Caco-2 (cell line): ENCODE measurements at regions not wholly inside any gene's neighbourhood (a gene's known extent, or its start where the extent isn't known, plus 50 kb on each side); places are given as distances from the start of the nearest gene placed in this dataset.
A peak's percentile ranks its signal among the peaks of the same experiment; 100 is the strongest.

ENCODE experiments used
- BruUV-seq: library from RNA; stranded (reverse); fragments of 400-500 nt; replicated peaks from 2 replicates; lab custom pipeline; 2021; lab: Mats Ljungman, UMichigan
- CTCF ChIA-PET: fragments of 300-600 bp; sonication (Branson Sonifier 250); formaldehyde crosslinking; loops from one replicate; lab custom pipeline; 2022; ENCODE audit warnings: antibody characterized with exemption; lab: Charles Lee
- POLR2A ChIA-PET: fragments of 300-600 bp; sonication (Branson Sonifier 250); formaldehyde crosslinking; loops from one replicate; lab custom pipeline; 2022; ENCODE audit warnings: antibody characterized with exemption; lab: Charles Lee
- DNase-seq, 2 experiments: peaks; one replicate each; pipeline versions ENCODE4 v3.0.0 to v3.0.0-alpha.2; 2020 to 2022
- H3K27me3 ChIP-seq: replicated peaks from 2 replicates; pipeline ENCODE4 v1.6.0; 2011; ENCODE audit warnings: low read length; ENCODE audit not compliant: control insufficient read depth, insufficient read depth
- H3K36me3 ChIP-seq: 2 replicates; pipeline ENCODE4 v1.5.1; 2011; ENCODE audit warnings: low read length; ENCODE audit not compliant: control insufficient read depth, insufficient read depth
- H3K4me1 ChIP-seq: fragments of 250-450 bp; sonication (Bioruptor Pico); 2 replicates; pipeline ENCODE4 v1.5.1; 2020; ENCODE audit warnings: mild to moderate bottlenecking
- H3K4me3 ChIP-seq: 2 replicates; pipeline ENCODE4 v1.5.1; 2011; ENCODE audit warnings: low read depth, mild to moderate bottlenecking, control low read depth, low read length
- H3K9me3 ChIP-seq: fragments of 250-450 bp; sonication (Bioruptor Pico); 2 replicates; pipeline ENCODE4 v1.5.1; 2020; ENCODE audit warnings: mild to moderate bottlenecking, moderate library complexity
- H3K27ac Mint-ChIP-seq: one replicate; pipeline ENCODE4 v1.8.0; 2022; ENCODE audit warnings: mixed read lengths; ENCODE audit not compliant: unreplicated experiment
- H3K27me3 Mint-ChIP-seq: one replicate; pipeline ENCODE4 v1.8.0; 2022; ENCODE audit warnings: mixed read lengths; ENCODE audit not compliant: insufficient read depth, unreplicated experiment
- H3K36me3 Mint-ChIP-seq: one replicate; pipeline ENCODE4 v1.8.0; 2022; ENCODE audit warnings: mild to moderate bottlenecking, mixed read lengths; ENCODE audit not compliant: insufficient read depth, unreplicated experiment
- H3K4me1 Mint-ChIP-seq: one replicate; pipeline ENCODE4 v1.8.0; 2022; ENCODE audit warnings: low read depth, mixed read lengths; ENCODE audit not compliant: unreplicated experiment
- H3K4me3 Mint-ChIP-seq: one replicate; pipeline ENCODE4 v1.8.0; 2022; ENCODE audit warnings: mild to moderate bottlenecking, moderate library complexity, mixed read lengths; ENCODE audit not compliant: unreplicated experiment
- H3K9me3 Mint-ChIP-seq: one replicate; pipeline ENCODE4 v1.8.0; 2022; ENCODE audit warnings: mixed read lengths; ENCODE audit not compliant: unreplicated experiment
- intact Hi-C: fragments of 100-400 bp; cut with micrococcal nuclease; formaldehyde crosslinking; loops from one replicate; pipeline ENCODE4 v1.10.0; 2022; ENCODE audit not compliant: unreplicated experiment
- TF ChIP-seq, protein P1 (sequence below), 2 experiments: fragments of 200-600 bp in 1 of 2; IDR thresholded peaks; 1 replicate in 1 of 2; 2 replicates in 1 of 2; pipeline versions ENCODE4 v1.5.1 to v1.8.0; 2011 to 2022; ENCODE audit warnings: antibody characterized with exemption in 1 of 2, control low read depth in 1 of 2, inconsistent platforms in 1 of 2, low read depth in 1 of 2, low read length in 1 of 2, mild to moderate bottlenecking in 1 of 2, moderate library complexity in 1 of 2; ENCODE audit not compliant: insufficient read depth in 1 of 2, severe bottlenecking in 1 of 2, unreplicated experiment in 1 of 2

DNA sequence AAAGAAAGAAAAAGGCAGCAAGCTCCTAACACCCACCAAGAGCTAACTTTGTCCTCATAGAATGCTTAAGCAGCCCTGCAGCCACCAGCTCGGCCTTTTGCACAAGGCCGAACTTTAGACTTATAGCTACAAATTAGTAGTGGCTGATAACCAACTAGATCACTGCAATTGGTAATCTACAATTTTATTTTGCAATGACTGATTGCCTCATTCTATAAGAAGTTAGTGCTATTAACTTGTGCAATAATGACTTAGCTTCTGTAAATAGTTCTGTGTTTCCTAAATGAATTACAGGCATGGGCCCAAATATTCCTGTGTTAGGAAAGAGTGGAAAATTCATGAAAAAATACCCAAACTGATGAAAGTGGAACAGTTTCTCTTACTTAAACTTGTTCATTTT, 284.8 kb upstream of the CFAP20DC start:
- Mint-ChIP-seq H3K27ac (no peak overlapping the region), H3K4me3 (no peak overlapping the region), H3K9me3 (peaks cover 17% of the 10 kb centered on the region), H3K36me3 (no peaks in the 10 kb centered on the region), H3K27me3 (no peaks in the 10 kb centered on the region), H3K4me1 (no peaks in the 10 kb centered on the region)
- H3K9me3 ChIP-seq = no peaks in the 10 kb centered on the region
- no TSS peak for BruUV-seq
- no peak overlapping the region for H3K4me3 ChIP-seq
- H3K36me3 ChIP-seq = no peaks in the 10 kb centered on the region
- CTCF ChIA-PET = no interaction called here
- no peak for DNase-seq
- TF ChIP-seq, protein P1, sequence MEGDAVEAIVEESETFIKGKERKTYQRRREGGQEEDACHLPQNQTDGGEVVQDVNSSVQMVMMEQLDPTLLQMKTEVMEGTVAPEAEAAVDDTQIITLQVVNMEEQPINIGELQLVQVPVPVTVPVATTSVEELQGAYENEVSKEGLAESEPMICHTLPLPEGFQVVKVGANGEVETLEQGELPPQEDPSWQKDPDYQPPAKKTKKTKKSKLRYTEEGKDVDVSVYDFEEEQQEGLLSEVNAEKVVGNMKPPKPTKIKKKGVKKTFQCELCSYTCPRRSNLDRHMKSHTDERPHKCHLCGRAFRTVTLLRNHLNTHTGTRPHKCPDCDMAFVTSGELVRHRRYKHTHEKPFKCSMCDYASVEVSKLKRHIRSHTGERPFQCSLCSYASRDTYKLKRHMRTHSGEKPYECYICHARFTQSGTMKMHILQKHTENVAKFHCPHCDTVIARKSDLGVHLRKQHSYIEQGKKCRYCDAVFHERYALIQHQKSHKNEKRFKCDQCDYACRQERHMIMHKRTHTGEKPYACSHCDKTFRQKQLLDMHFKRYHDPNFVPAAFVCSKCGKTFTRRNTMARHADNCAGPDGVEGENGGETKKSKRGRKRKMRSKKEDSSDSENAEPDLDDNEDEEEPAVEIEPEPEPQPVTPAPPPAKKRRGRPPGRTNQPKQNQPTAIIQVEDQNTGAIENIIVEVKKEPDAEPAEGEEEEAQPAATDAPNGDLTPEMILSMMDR (IDR thresholded peaks at IDR 0.05; ENCODE audit: insufficient read depth in 1 of 2, low read depth in 1 of 2, low read length in 1 of 2, severe bottlenecking in 1 of 2, unreplicated experiment in 1 of 2) = no peak
- 0 out of 2 replicates have a peak, but pooled peaks cover 3% of the 10 kb centered on the region for H3K4me1 ChIP-seq
- intact Hi-C loops = no loop called here
- POLR2A ChIA-PET = no interaction called here
- H3K27me3 ChIP-seq = no peaks in the 10 kb centered on the region

DNA sequence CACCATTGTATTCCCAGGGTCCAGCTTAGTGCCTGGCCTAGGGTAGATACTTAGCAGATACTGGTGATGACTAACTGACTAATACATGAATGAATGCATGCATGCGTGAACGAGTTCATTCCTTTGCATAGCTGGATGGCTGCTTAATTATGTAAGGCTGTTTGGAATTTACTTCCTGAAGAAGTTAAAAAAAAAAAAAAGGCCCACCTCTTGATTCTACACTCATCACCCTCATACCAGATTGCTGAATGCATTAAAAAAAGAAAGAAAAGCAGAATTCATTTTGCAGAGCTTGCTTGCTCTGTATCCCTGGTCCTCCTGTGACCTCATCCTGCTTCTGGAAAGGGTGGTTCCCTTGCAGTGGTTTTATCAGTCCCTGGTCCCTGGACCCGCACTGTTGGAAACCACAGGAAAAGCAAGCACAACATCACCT, 277.6 kb upstream of the CFAP20DC start:
- ChIA-PET POLR2A (interaction anchor here (0.6 kb wide), 1 partner anchor 52 kb away, joined by 3 read pairs; no protein-coding TSS in a partner anchor), CTCF (no interaction called here)
- TF ChIP-seq, protein P1 (IDR thresholded peaks at IDR 0.05; ENCODE audit: insufficient read depth in 1 of 2, low read depth in 1 of 2, low read length in 1 of 2, severe bottlenecking in 1 of 2, unreplicated experiment in 1 of 2) = no peak
- Mint-ChIP-seq H3K4me3 (no peak overlapping the region), H3K36me3 (no peaks in the 10 kb centered on the region), H3K4me1 (peaks cover 8% of the 10 kb centered on the region), H3K27ac (no peak overlapping the region), H3K9me3 (no peaks in the 10 kb centered on the region), H3K27me3 (no peaks in the 10 kb centered on the region)
- no peak for DNase-seq
- no TSS peak for BruUV-seq
- Histone ChIP-seq H3K4me3 (no peak overlapping the region), H3K27me3 (0 out of 2 replicates have a peak, but pooled peaks cover 1% of the 10 kb centered on the region), H3K4me1 (no peaks in the 10 kb centered on the region), H3K36me3 (no peaks in the 10 kb centered on the region), H3K9me3 (no peaks in the 10 kb centered on the region)
- intact Hi-C loops = no loop called here

DNA sequence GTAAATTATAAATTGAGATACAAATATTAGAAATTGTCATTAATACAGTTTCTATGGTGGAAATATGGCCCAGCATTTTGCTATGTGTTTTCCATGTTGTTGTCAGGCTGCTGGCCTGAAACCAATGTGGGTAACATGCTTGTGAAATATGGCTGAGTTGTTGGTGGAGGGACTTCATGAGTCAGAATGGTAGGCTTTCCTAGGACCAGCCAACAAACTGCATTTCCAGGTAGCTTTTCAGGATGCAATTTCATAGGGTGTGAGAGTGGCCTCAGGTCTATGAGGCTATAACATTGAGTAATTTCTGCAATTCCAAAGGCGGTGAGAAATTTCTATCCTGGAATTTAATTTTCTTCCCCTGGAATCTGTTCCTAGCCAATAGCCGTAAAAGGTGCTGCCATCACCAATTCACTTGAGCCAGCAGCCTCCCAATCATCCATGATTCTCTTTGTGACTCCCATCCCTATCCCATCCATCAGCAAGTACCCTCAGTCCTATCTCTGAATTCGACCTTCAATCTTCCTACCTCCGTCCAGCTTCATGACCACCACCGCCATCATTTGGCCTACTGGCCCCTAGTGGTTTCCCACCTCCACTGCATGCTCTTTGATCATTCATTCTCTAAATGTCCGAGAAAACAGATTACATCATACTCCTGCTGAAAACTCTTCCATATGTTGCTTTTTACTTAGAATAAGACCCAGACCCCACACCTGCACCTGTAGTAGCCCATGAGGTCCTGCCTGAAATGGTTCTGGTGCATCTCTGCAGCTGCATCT, 276.6 kb upstream of the CFAP20DC start:
- no peaks in the 10 kb centered on the region for H3K9me3 ChIP-seq
- no peaks in the 10 kb centered on the region for H3K4me1 ChIP-seq
- Mint-ChIP-seq H3K4me3 (no peak overlapping the region), H3K9me3 (no peaks in the 10 kb centered on the region), H3K27ac (no peak overlapping the region), H3K27me3 (no peaks in the 10 kb centered on the region), H3K36me3 (no peaks in the 10 kb centered on the region), H3K4me1 (peaks cover 8% of the 10 kb centered on the region)
- DNase-seq = peak in 1 of 2 experiments; percentile 35
- ChIA-PET CTCF (interaction anchor here (0.5 kb wide), 1 partner anchor 262 kb away, joined by 7 read pairs; no protein-coding TSS in a partner anchor), POLR2A (no interaction called here)
- H3K27me3 ChIP-seq = 0 out of 2 replicates have a peak, but pooled peaks cover 1% of the 10 kb centered on the region
- intact Hi-C loops = no loop called here
- no TSS peak for BruUV-seq
- no peak overlapping the region for H3K4me3 ChIP-seq
- H3K36me3 ChIP-seq = no peaks in the 10 kb centered on the region
- TF ChIP-seq, protein P1 (IDR thresholded peaks at IDR 0.05; ENCODE audit: insufficient read depth in 1 of 2, low read depth in 1 of 2, low read length in 1 of 2, severe bottlenecking in 1 of 2, unreplicated experiment in 1 of 2) = peak; percentile 33 to 49
